Testis (tissue), 2 donors: ENCODE measurements at regions not wholly inside any gene's neighbourhood (a gene's known extent, or its start where the extent isn't known, plus 50 kb on each side); places are given as distances from the start of the nearest gene placed in this dataset.

Source experiments
- DNase-seq: peaks from one replicate; pipeline ENCODE4 v3.0.0-alpha.2; 2019
- H3K27ac ChIP-seq, 2 donors: fragments of 200-600 bp; sonication (generic); one replicate each; pipeline ENCODE4 v1.5.1; 2019
- H3K27me3 ChIP-seq: fragments of 200-600 bp; sonication (generic); one replicate; pipeline ENCODE4 v1.5.1; 2019
- H3K36me3 ChIP-seq: fragments of 200-600 bp; sonication (generic); one replicate; pipeline ENCODE4 v1.5.1; 2017; ENCODE audit warnings: low read depth; ENCODE audit errors: missing control alignments
- H3K4me1 ChIP-seq: fragments of 200-600 bp; sonication (generic); one replicate; pipeline ENCODE4 v1.5.1; 2019
- H3K4me3 ChIP-seq, 2 donors: fragments of 200-600 bp; sonication (generic); one replicate each; pipeline ENCODE4 v1.5.1; 2017 to 2019
- H3K9me3 ChIP-seq: fragments of 200-600 bp; sonication (generic); one replicate; pipeline ENCODE4 v1.5.1; 2017
- CTCF ChIP-seq, 3 experiments: fragments of 450-650 bp in 2 of 3; fragments of 200-600 bp in 1 of 3; sonication (generic) in 1 of 3; IDR thresholded peaks; one replicate each; pipeline ENCODE4 v1.5.1; 2016 to 2019; ENCODE audit warnings: antibody characterized with exemption in 3 of 3, mild to moderate bottlenecking in 2 of 3, moderate library complexity in 1 of 3
- POLR2A ChIP-seq: fragments of 450-650 bp; IDR thresholded peaks from one replicate; pipeline ENCODE4 v1.6.1; 2017; ENCODE audit warnings: antibody characterized with exemption, mild to moderate bottlenecking, moderate library complexity
- WGBS, 2 donors: methylation state at CpG; one replicate each; pipeline ENCODE4 v1.1.5; 2018; 5-methylcytosine and 5-hydroxymethylcytosine counted together
- intact Hi-C: fragments of 100-400 bp; cut with DNase I; formaldehyde crosslinking; loops from one replicate; pipeline ENCODE4 v1.15.1; 2023; ENCODE audit warnings: low total_unique reads

DNA sequence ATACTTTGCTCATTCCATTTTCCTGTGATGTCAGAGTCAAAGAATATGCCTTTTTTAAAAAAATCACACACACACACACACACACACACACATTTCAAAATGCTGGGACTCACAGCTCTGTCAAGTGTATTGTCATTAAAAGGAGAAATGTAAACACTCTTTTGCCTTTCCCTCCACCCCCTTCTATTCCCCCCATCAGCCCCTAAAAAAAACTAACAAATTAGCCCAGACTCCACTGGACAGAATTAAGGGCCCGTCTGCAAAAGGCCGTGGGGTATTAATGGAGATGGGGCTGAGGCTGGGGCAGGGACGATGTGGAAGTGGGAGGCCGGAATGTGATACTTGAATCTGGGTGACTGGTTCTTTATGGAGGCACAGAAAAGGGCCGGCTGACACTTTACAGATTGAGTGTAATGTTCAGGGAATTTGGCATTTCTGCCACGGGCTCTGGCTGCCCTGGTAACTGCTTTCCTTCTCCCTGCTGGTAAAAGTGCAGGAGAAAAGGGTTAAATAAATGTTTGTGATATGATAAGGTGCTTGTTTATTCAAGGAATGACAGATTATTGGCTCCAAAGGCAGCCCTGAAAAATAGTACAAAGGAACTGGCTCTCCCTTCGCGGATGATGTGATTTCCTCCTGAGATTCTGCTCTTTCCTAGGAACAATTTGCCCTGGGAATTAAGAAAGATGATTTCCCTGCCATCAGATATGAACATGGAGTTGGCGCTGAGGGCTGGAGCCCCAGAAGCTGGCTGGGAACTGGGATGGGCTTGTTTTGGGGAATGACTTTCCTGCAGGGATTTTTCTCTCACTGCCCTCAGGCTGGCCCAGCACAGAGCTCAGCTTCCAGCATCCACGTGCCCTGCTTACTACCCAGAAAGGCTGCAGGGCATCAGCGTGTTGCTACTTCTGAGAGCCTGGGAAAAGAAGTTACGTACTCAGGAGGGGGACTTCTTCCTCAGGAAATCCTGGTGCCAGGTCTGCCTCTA is 52.8 kb upstream of the CTAGE1 start:
- Histone ChIP-seq H3K4me1 (peaks cover 4% of the 10 kb centered on the region), H3K4me3 (no peak overlapping the region), H3K27me3 (no peaks in the 10 kb centered on the region), H3K36me3 (no peaks in the 10 kb centered on the region), H3K27ac (no peak overlapping the region), H3K9me3 (no peaks in the 10 kb centered on the region)
- WGBS, 2 donors, result 69 to 70% methylated on average over 12 of the region's 12 CpGs
- TF ChIP-seq POLR2A (no peak), CTCF (IDR thresholded peaks at IDR 0.05) (no peak)
- no peak for DNase-seq
- intact Hi-C loops, result no loop called here

DNA sequence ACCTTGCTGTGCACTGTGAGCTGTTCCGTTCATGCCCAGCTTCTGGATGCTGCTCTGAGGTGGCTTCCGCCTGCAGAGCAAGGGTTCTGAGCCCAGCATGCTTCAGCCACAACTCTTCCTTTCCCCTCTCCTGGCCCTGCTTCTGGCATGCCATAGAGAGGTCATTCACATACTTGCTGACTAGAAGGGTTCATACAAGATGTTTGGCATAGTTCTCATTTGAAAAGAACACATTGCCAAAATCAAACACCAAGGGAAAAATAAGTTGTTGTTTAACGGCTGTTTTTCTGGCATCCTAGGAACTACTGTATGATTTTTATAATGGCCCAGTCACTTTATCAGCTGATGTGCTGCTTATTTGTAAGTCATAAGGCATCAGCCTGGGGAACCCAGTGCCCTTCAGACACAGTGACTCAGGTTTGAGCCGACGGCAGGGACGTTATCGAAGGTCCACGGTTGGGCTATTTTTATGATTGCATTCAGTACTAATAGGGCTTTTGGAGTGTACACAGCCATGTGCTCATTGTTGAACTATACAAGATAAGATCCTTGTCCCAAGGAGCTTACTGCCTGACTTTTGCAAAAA is 53.9 kb upstream of the CTAGE1 start:
- WGBS, 2 donors, result 52 to 59% methylated on average over 8 of the region's 8 CpGs
- no peak for DNase-seq
- no peaks in the 10 kb centered on the region for H3K27me3 ChIP-seq
- H3K4me3 ChIP-seq, result no peak overlapping the region
- intact Hi-C loops, result no loop called here
- peaks cover 4% of the 10 kb centered on the region for H3K4me1 ChIP-seq
- H3K27ac ChIP-seq, result no peak overlapping the region
- no peak for TF ChIP-seq CTCF (IDR thresholded peaks at IDR 0.05)
- no peak for TF ChIP-seq POLR2A
- H3K9me3 ChIP-seq, result no peaks in the 10 kb centered on the region
- no peaks in the 10 kb centered on the region for H3K36me3 ChIP-seq

DNA sequence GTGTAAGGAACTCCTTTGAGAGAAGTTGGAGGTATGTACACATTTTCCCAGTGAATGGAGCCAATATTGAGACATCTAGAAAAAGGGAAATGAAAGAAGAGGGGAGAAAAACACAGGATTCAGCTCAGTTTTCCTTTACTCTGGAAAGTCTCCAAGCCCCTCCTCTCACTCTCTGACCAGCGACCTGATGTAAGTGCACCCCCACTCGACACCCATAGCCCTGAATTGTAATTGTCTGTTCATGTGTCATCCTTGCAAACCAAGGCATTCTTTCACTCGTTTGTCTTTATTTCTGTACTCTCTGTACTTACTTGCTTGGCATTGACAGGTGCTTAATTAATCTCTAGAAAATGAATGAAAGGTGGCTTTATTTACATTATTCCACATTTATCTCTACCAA is 55.7 kb upstream of the CTAGE1 start:
- Histone ChIP-seq H3K36me3 (no peaks in the 10 kb centered on the region), H3K9me3 (no peaks in the 10 kb centered on the region), H3K27ac (no peak overlapping the region), H3K4me1 (peaks cover 4% of the 10 kb centered on the region), H3K4me3 (no peak overlapping the region), H3K27me3 (no peaks in the 10 kb centered on the region)
- DNase-seq, result no peak
- intact Hi-C loops, result no loop called here
- WGBS, 2 donors, result 70 to 72% methylated on average over 3 of the region's 3 CpGs
- TF ChIP-seq CTCF (IDR thresholded peaks at IDR 0.05) (no peak), POLR2A (no peak)

GRCh38 chr18:22475426-22476100 is 57.8 kb upstream of the CTAGE1 start:
- no peak for TF ChIP-seq POLR2A
- TF ChIP-seq CTCF (IDR thresholded peaks at IDR 0.05), result no peak
- no peaks in the 10 kb centered on the region for H3K36me3 ChIP-seq
- H3K4me3 ChIP-seq, result no peak overlapping the region
- no peaks in the 10 kb centered on the region for H3K27me3 ChIP-seq
- no peak for DNase-seq
- H3K4me1 ChIP-seq, result peaks cover 4% of the 10 kb centered on the region
- WGBS, 2 donors, result 90 to 91% methylated on average over 7 of the region's 7 CpGs
- intact Hi-C loops, result no loop called here
- H3K27ac ChIP-seq, result no peak overlapping the region
- H3K9me3 ChIP-seq, result no peaks in the 10 kb centered on the region
